WERI-Rb-1 (cell line): ENCODE measurements at regions not wholly inside any gene's neighbourhood (a gene's known extent, or its start where the extent isn't known, plus 50 kb on each side); places are given as distances from the start of the nearest gene placed in this dataset.
"Not testable (repeated sequence)": the region's sequence is repeated elsewhere in the genome, so short reads cannot be mapped to it uniquely, and the experiment has no call there.

Source experiments
- DNase-seq: peaks from one replicate; pipeline ENCODE4 v3.0.0-alpha.2; 2020
- H3K27ac ChIP-seq: fragments of 250-450 bp; sonication (Bioruptor Pico); 2 replicates; pipeline ENCODE4 v1.5.1; 2020; ENCODE audit warnings: mild to moderate bottlenecking, moderate library complexity
- H3K27me3 ChIP-seq: fragments of 250-450 bp; sonication (Bioruptor Pico); 2 replicates; pipeline ENCODE4 v1.5.1; 2021; ENCODE audit warnings: mild to moderate bottlenecking, low read depth, moderate library complexity; ENCODE audit not compliant: insufficient read depth, severe bottlenecking
- H3K36me3 ChIP-seq: fragments of 250-450 bp; sonication (Bioruptor Pico); 2 replicates; pipeline ENCODE4 v1.5.1; 2020; ENCODE audit warnings: mild to moderate bottlenecking, moderate library complexity
- H3K4me3 ChIP-seq: 2 replicates; pipeline ENCODE4 v1.5.1; 2011; ENCODE audit warnings: low read depth, mild to moderate bottlenecking, control low read depth, low read length
- H3K9me3 ChIP-seq: fragments of 250-450 bp; sonication (Bioruptor Pico); 2 replicates; pipeline ENCODE4 v1.5.1; 2021; ENCODE audit warnings: mild to moderate bottlenecking, moderate library complexity; ENCODE audit not compliant: severe bottlenecking
- CTCF ChIP-seq: IDR thresholded peaks from 2 replicates; pipeline ENCODE4 v1.5.1; 2011; ENCODE audit warnings: low read depth, mild to moderate bottlenecking, control low read depth, inconsistent platforms, low read length

- no peaks in the 10 kb centered on the region for H3K9me3 ChIP-seq
- no peak for DNase-seq
- H3K36me3 ChIP-seq: no peaks in the 10 kb centered on the region
- H3K27me3 ChIP-seq: no peaks in the 10 kb centered on the region
- no peak for TF ChIP-seq CTCF
- H3K27ac ChIP-seq: no peak overlapping the region
- no peak overlapping the region for H3K4me3 ChIP-seq
Measured at GRCh38 chr5:130836729-130837649, 328.1 kb downstream of the HINT1 start.

GRCh38 chr5:130817598-130818384, 347.3 kb downstream of the HINT1 start:
- not testable (repeated sequence) for H3K27ac ChIP-seq, H3K4me3 ChIP-seq, DNase-seq, H3K9me3 ChIP-seq, H3K36me3 ChIP-seq, H3K27me3 ChIP-seq

- H3K27me3 ChIP-seq: no peaks in the 10 kb centered on the region
- no peak overlapping the region for H3K27ac ChIP-seq
- H3K36me3 ChIP-seq: no peaks in the 10 kb centered on the region
- no peak for TF ChIP-seq CTCF
- DNase-seq: no peak
- no peaks in the 10 kb centered on the region for H3K9me3 ChIP-seq
- no peak overlapping the region for H3K4me3 ChIP-seq
Measured at GRCh38 chr5:130815246-130815645, 349.8 kb downstream of the HINT1 start.

GRCh38 chr5:130808691-130809090, 356.4 kb downstream of the HINT1 start:
- Histone ChIP-seq H3K27ac (no peak overlapping the region), H3K27me3 (no peaks in the 10 kb centered on the region), H3K4me3 (no peak overlapping the region), H3K9me3 (no peaks in the 10 kb centered on the region), H3K36me3 (no peaks in the 10 kb centered on the region)
- DNase-seq: no peak
- no peak for TF ChIP-seq CTCF

GRCh38 chr5:130805648-130806047, 359.4 kb downstream of the HINT1 start:
- no peak overlapping the region for H3K4me3 ChIP-seq
- no peaks in the 10 kb centered on the region for H3K36me3 ChIP-seq
- DNase-seq: no peak
- no peaks in the 10 kb centered on the region for H3K27me3 ChIP-seq
- no peak for TF ChIP-seq CTCF
- no peaks in the 10 kb centered on the region for H3K9me3 ChIP-seq
- no peak overlapping the region for H3K27ac ChIP-seq

- Histone ChIP-seq H3K4me3 (no peak overlapping the region), H3K27ac (no peak overlapping the region), H3K9me3 (no peaks in the 10 kb centered on the region), H3K27me3 (no peaks in the 10 kb centered on the region), H3K36me3 (no peaks in the 10 kb centered on the region)
- TF ChIP-seq CTCF: no peak
- DNase-seq: no peak
Measured at GRCh38 chr5:130805036-130805435, 360.0 kb downstream of the HINT1 start.
